Caco-2 (cell line): ENCODE measurements at regions not wholly inside any gene's neighbourhood (a gene's known extent, or its start where the extent isn't known, plus 50 kb on each side); places are given as distances from the start of the nearest gene placed in this dataset.

ENCODE experiments used
- BruUV-seq: library from RNA; stranded (reverse); fragments of 400-500 nt; replicated peaks from 2 replicates; lab custom pipeline; 2021; lab: Mats Ljungman, UMichigan
- CTCF ChIA-PET: fragments of 300-600 bp; sonication (Branson Sonifier 250); formaldehyde crosslinking; loops from one replicate; lab custom pipeline; 2022; ENCODE audit warnings: antibody characterized with exemption; lab: Charles Lee
- POLR2A ChIA-PET: fragments of 300-600 bp; sonication (Branson Sonifier 250); formaldehyde crosslinking; loops from one replicate; lab custom pipeline; 2022; ENCODE audit warnings: antibody characterized with exemption; lab: Charles Lee
- DNase-seq, 2 experiments: peaks; one replicate each; pipeline versions ENCODE4 v3.0.0 to v3.0.0-alpha.2; 2020 to 2022
- H3K27me3 ChIP-seq: replicated peaks from 2 replicates; pipeline ENCODE4 v1.6.0; 2011; ENCODE audit warnings: low read length; ENCODE audit not compliant: control insufficient read depth, insufficient read depth
- H3K36me3 ChIP-seq: 2 replicates; pipeline ENCODE4 v1.5.1; 2011; ENCODE audit warnings: low read length; ENCODE audit not compliant: control insufficient read depth, insufficient read depth
- H3K4me1 ChIP-seq: fragments of 250-450 bp; sonication (Bioruptor Pico); 2 replicates; pipeline ENCODE4 v1.5.1; 2020; ENCODE audit warnings: mild to moderate bottlenecking
- H3K4me3 ChIP-seq: 2 replicates; pipeline ENCODE4 v1.5.1; 2011; ENCODE audit warnings: low read depth, mild to moderate bottlenecking, control low read depth, low read length
- H3K9me3 ChIP-seq: fragments of 250-450 bp; sonication (Bioruptor Pico); 2 replicates; pipeline ENCODE4 v1.5.1; 2020; ENCODE audit warnings: mild to moderate bottlenecking, moderate library complexity
- H3K27ac Mint-ChIP-seq: one replicate; pipeline ENCODE4 v1.8.0; 2022; ENCODE audit warnings: mixed read lengths; ENCODE audit not compliant: unreplicated experiment
- H3K27me3 Mint-ChIP-seq: one replicate; pipeline ENCODE4 v1.8.0; 2022; ENCODE audit warnings: mixed read lengths; ENCODE audit not compliant: insufficient read depth, unreplicated experiment
- H3K36me3 Mint-ChIP-seq: one replicate; pipeline ENCODE4 v1.8.0; 2022; ENCODE audit warnings: mild to moderate bottlenecking, mixed read lengths; ENCODE audit not compliant: insufficient read depth, unreplicated experiment
- H3K4me1 Mint-ChIP-seq: one replicate; pipeline ENCODE4 v1.8.0; 2022; ENCODE audit warnings: low read depth, mixed read lengths; ENCODE audit not compliant: unreplicated experiment
- H3K4me3 Mint-ChIP-seq: one replicate; pipeline ENCODE4 v1.8.0; 2022; ENCODE audit warnings: mild to moderate bottlenecking, moderate library complexity, mixed read lengths; ENCODE audit not compliant: unreplicated experiment
- H3K9me3 Mint-ChIP-seq: one replicate; pipeline ENCODE4 v1.8.0; 2022; ENCODE audit warnings: mixed read lengths; ENCODE audit not compliant: unreplicated experiment
- intact Hi-C: fragments of 100-400 bp; cut with micrococcal nuclease; formaldehyde crosslinking; loops from one replicate; pipeline ENCODE4 v1.10.0; 2022; ENCODE audit not compliant: unreplicated experiment
- TF ChIP-seq, protein P1 (sequence below), 2 experiments: fragments of 200-600 bp in 1 of 2; IDR thresholded peaks; 1 replicate in 1 of 2; 2 replicates in 1 of 2; pipeline versions ENCODE4 v1.5.1 to v1.8.0; 2011 to 2022; ENCODE audit warnings: antibody characterized with exemption in 1 of 2, control low read depth in 1 of 2, inconsistent platforms in 1 of 2, low read depth in 1 of 2, low read length in 1 of 2, mild to moderate bottlenecking in 1 of 2, moderate library complexity in 1 of 2; ENCODE audit not compliant: insufficient read depth in 1 of 2, severe bottlenecking in 1 of 2, unreplicated experiment in 1 of 2

DNA sequence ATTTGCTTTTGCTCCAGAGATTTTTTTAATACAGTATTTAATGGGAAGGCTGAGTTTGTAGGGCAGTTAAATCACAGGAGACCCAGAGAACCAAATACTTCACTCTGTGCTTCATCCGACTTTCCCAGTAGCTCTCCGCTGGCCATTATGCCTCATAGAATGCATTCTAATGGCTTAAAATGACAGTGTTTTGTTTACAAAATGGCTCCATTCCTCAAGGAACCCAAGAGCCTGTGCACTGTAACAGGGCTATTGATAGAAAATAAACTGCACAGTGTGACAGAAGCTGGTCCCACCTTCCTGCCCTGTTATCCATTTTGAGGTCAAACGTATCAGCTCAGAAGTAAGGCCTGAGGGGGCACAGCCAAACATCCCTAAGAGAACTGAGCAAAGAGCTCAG, 136.5 kb downstream of the RAP2A start:
- Mint-ChIP-seq H3K27me3 (no peaks in the 10 kb centered on the region), H3K9me3 (no peaks in the 10 kb centered on the region), H3K4me3 (no peak overlapping the region), H3K36me3 (no peaks in the 10 kb centered on the region), H3K4me1 (peaks cover 15% of the 10 kb centered on the region), H3K27ac (no peak overlapping the region)
- TF ChIP-seq, protein P1, sequence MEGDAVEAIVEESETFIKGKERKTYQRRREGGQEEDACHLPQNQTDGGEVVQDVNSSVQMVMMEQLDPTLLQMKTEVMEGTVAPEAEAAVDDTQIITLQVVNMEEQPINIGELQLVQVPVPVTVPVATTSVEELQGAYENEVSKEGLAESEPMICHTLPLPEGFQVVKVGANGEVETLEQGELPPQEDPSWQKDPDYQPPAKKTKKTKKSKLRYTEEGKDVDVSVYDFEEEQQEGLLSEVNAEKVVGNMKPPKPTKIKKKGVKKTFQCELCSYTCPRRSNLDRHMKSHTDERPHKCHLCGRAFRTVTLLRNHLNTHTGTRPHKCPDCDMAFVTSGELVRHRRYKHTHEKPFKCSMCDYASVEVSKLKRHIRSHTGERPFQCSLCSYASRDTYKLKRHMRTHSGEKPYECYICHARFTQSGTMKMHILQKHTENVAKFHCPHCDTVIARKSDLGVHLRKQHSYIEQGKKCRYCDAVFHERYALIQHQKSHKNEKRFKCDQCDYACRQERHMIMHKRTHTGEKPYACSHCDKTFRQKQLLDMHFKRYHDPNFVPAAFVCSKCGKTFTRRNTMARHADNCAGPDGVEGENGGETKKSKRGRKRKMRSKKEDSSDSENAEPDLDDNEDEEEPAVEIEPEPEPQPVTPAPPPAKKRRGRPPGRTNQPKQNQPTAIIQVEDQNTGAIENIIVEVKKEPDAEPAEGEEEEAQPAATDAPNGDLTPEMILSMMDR (IDR thresholded peaks at IDR 0.05; ENCODE audit: insufficient read depth in 1 of 2, low read depth in 1 of 2, low read length in 1 of 2, severe bottlenecking in 1 of 2, unreplicated experiment in 1 of 2), result no peak
- no peak overlapping the region for H3K4me3 ChIP-seq
- DNase-seq, result no peak
- H3K9me3 ChIP-seq, result no peaks in the 10 kb centered on the region
- H3K36me3 ChIP-seq, result no peaks in the 10 kb centered on the region
- peaks cover 17% of the 10 kb centered on the region for H3K4me1 ChIP-seq
- no peaks in the 10 kb centered on the region for H3K27me3 ChIP-seq
- ChIA-PET POLR2A (no interaction called here), CTCF (no interaction called here)
- no TSS peak for BruUV-seq
- intact Hi-C loops, result loop anchor here (10.0 kb wide), 1 partner anchor 546 kb away; no protein-coding TSS in a partner anchor

DNA sequence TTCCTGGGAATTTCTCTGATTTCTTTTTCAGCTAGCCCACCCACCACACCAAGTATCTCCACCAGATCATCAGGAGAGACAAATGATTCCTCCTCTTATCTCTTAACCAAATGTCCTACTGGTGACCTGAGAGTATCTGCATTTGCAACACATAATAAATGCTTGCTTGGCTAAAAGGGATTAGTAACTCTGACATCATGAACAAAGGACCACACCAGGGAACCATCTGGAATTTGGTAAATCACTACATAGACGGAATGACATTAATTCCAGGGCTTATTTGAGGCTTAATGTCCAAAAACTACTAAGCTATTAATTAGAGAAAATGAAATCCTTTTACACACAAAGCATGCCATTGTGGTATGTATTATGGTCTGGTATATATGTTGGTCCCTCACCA, 139.0 kb downstream of the RAP2A start:
- no peaks in the 10 kb centered on the region for H3K36me3 Mint-ChIP-seq
- Histone ChIP-seq H3K4me3 (no peak overlapping the region), H3K4me1 (peaks cover 11% of the 10 kb centered on the region), H3K36me3 (no peaks in the 10 kb centered on the region), H3K9me3 (no peaks in the 10 kb centered on the region), H3K27me3 (no peaks in the 10 kb centered on the region)
- H3K4me1 Mint-ChIP-seq, result peaks cover 10% of the 10 kb centered on the region
- TF ChIP-seq, protein P1 (IDR thresholded peaks at IDR 0.05; ENCODE audit: insufficient read depth in 1 of 2, low read depth in 1 of 2, low read length in 1 of 2, severe bottlenecking in 1 of 2, unreplicated experiment in 1 of 2), result no peak
- no TSS peak for BruUV-seq
- H3K27me3 Mint-ChIP-seq, result no peaks in the 10 kb centered on the region
- no peak overlapping the region for H3K27ac Mint-ChIP-seq
- no peak overlapping the region for H3K4me3 Mint-ChIP-seq
- ChIA-PET CTCF (no interaction called here), POLR2A (no interaction called here)
- H3K9me3 Mint-ChIP-seq, result no peaks in the 10 kb centered on the region
- intact Hi-C loops, result loop anchor here (10.0 kb wide), 1 partner anchor 548 kb away; no protein-coding TSS in a partner anchor
- DNase-seq, result no peak

DNA sequence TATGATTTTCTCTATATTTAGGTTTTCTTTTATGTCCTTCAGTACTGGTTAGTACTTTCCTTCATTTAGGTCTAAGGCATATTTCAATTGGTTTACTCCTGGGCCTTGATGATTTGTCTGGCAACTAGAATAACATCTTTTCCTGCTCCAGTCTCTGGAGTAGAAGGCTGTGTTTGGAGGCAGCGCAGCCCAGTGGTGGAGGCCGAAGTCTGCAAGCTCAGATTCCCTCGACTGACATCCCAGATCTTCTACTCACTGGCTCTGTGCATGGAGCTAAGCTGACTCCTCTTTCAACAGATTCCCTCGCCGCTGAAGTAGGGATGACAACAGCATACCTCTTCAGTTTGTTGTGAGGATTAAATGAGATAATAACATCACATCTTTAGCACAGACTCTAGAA, 141.0 kb downstream of the RAP2A start:
- POLR2A ChIA-PET, result no interaction called here
- H3K27ac Mint-ChIP-seq, result no peak overlapping the region
- intact Hi-C loops, result loop anchor here (2.0 to 10.0 kb wide), 2 partner anchors 142 to 550 kb away; no protein-coding TSS in a partner anchor
- H3K9me3 Mint-ChIP-seq, result no peaks in the 10 kb centered on the region
- peaks cover 3% of the 10 kb centered on the region for H3K4me1 Mint-ChIP-seq
- H3K36me3 ChIP-seq, result no peaks in the 10 kb centered on the region
- no peaks in the 10 kb centered on the region for H3K27me3 Mint-ChIP-seq
- TF ChIP-seq, protein P1 (IDR thresholded peaks at IDR 0.05; ENCODE audit: insufficient read depth in 1 of 2, low read depth in 1 of 2, low read length in 1 of 2, severe bottlenecking in 1 of 2, unreplicated experiment in 1 of 2), result peak; percentile 55
- CTCF ChIA-PET, result interaction anchor here (0.6 kb wide), 3 partner anchors 126 to 160 kb away, joined by 3 to 4 read pairs (median 3); no protein-coding TSS in a partner anchor
- no peaks in the 10 kb centered on the region for H3K27me3 ChIP-seq
- 0 out of 2 replicates have a peak, but pooled peaks cover 3% of the 10 kb centered on the region for H3K4me1 ChIP-seq
- no peaks in the 10 kb centered on the region for H3K36me3 Mint-ChIP-seq
- no peak overlapping the region for H3K4me3 Mint-ChIP-seq
- peak; percentile 54 to 62 for DNase-seq
- no TSS peak for BruUV-seq
- H3K9me3 ChIP-seq, result no peaks in the 10 kb centered on the region
- no peak overlapping the region for H3K4me3 ChIP-seq
